Activated CD4-positive, alpha-beta T cell treated with anti-CD3 and anti-CD28 coated beads for 4 hours (primary cell): ENCODE measurements at regions not wholly inside any gene's neighbourhood (a gene's known extent, or its start where the extent isn't known, plus 50 kb on each side); places are given as distances from the start of the nearest gene placed in this dataset.
"Not testable (repeated sequence)": the region's sequence is repeated elsewhere in the genome, so short reads cannot be mapped to it uniquely, and the experiment has no call there.

Source experiments
- DNase-seq, 2 donors: peaks; one replicate each; pipeline ENCODE4 v3.0.0-alpha.2; 2020

GRCh38 chr22:48428631-48429371, 1398.9 kb downstream of the BRD1 start:
- no peak for DNase-seq

- no peak for DNase-seq
Observed at GRCh38 chr22:48427731-48428211, 1399.9 kb downstream of the BRD1 start.

GRCh38 chr22:48426466-48427380, 1401.0 kb downstream of the BRD1 start:
- DNase-seq, result no peak

GRCh38 chr22:48425641-48426040, 1402.0 kb downstream of the BRD1 start:
- no peak for DNase-seq

GRCh38 chr22:48425091-48425506, 1402.6 kb downstream of the BRD1 start:
- no peak for DNase-seq

- DNase-seq, result no peak
Observed at GRCh38 chr22:48424661-48425060, 1403.0 kb downstream of the BRD1 start.

GRCh38 chr22:48424201-48424627, 1403.5 kb downstream of the BRD1 start:
- no peak for DNase-seq

GRCh38 chr22:48423481-48423911, 1404.2 kb downstream of the BRD1 start:
- no peak for DNase-seq

GRCh38 chr22:48422900-48423480, 1404.7 kb downstream of the BRD1 start:
- no peak for DNase-seq

GRCh38 chr22:48418831-48419230, 1408.8 kb downstream of the BRD1 start:
- no peak for DNase-seq

- no peak for DNase-seq
Observed at GRCh38 chr22:48417225-48418070, 1410.2 kb downstream of the BRD1 start.

- no peak for DNase-seq
Observed at GRCh38 chr22:48416396-48417224, 1411.1 kb downstream of the BRD1 start.

GRCh38 chr22:48415520-48415919, 1412.2 kb downstream of the BRD1 start:
- DNase-seq, result no peak

GRCh38 chr22:48414651-48415050, 1413.0 kb downstream of the BRD1 start:
- DNase-seq, result no peak

- not testable (repeated sequence) for DNase-seq
Observed at GRCh38 chr22:48412931-48413330, 1414.7 kb downstream of the BRD1 start.

- no peak for DNase-seq
Observed at GRCh38 chr22:48410536-48410935, 1417.1 kb downstream of the BRD1 start.

GRCh38 chr22:48407256-48407955, 1420.3 kb downstream of the BRD1 start:
- no peak for DNase-seq

- DNase-seq, result no peak
Observed at GRCh38 chr22:48406161-48406560, 1421.5 kb downstream of the BRD1 start.

GRCh38 chr22:48405741-48406140, 1421.9 kb downstream of the BRD1 start:
- no peak for DNase-seq

GRCh38 chr22:48404801-48405447, 1422.7 kb downstream of the BRD1 start:
- no peak for DNase-seq
